Dermis microvascular lymphatic vessel endothelial cell (primary cell): ENCODE measurements at regions not wholly inside any gene's neighbourhood (a gene's known extent, or its start where the extent isn't known, plus 50 kb on each side); places are given as distances from the start of the nearest gene placed in this dataset.
"Not testable (repeated sequence)": the region's sequence is repeated elsewhere in the genome, so short reads cannot be mapped to it uniquely, and the experiment has no call there.

ENCODE experiments used
- DNase-seq, 2 donors: peaks; one replicate each; pipeline versions ENCODE4 v3.0.0 to v3.0.0-alpha.2; 2010; ENCODE audit warnings: low read depth in 2 of 2

- DNase-seq: no peak
These were observed 107.9 kb upstream of the GBE1 start for GRCh38 chr3:81869382-81869781.

GRCh38 chr3:81868597-81868996, 107.2 kb upstream of the GBE1 start:
- DNase-seq: no peak

GRCh38 chr3:81867875-81868274, 106.4 kb upstream of the GBE1 start:
- no peak for DNase-seq

- DNase-seq: not testable (repeated sequence)
These were observed 103.7 kb upstream of the GBE1 start for GRCh38 chr3:81865164-81865563.

GRCh38 chr3:81864272-81864671, 102.8 kb upstream of the GBE1 start:
- DNase-seq: no peak

GRCh38 chr3:81863756-81864155, 102.3 kb upstream of the GBE1 start:
- peak in 1 of 2 donors; percentile 52 for DNase-seq

GRCh38 chr3:81861593-81861992, 100.1 kb upstream of the GBE1 start:
- no peak for DNase-seq

- DNase-seq: no peak
These were observed 98.1 kb upstream of the GBE1 start for GRCh38 chr3:81859524-81859923.

GRCh38 chr3:81853431-81853830, 92.0 kb upstream of the GBE1 start:
- DNase-seq: no peak

- DNase-seq: no peak
These were observed 89.7 kb upstream of the GBE1 start for GRCh38 chr3:81851176-81851575.

- DNase-seq: no peak
These were observed 85.5 kb upstream of the GBE1 start for GRCh38 chr3:81846988-81847387.

- no peak for DNase-seq
These were observed 80.1 kb upstream of the GBE1 start for GRCh38 chr3:81841540-81841939.

- peak in 1 of 2 donors; percentile 6 for DNase-seq
These were observed 78.2 kb upstream of the GBE1 start for GRCh38 chr3:81839504-81840094.

GRCh38 chr3:81838457-81838856, 77.0 kb upstream of the GBE1 start:
- no peak for DNase-seq

GRCh38 chr3:81837071-81837593, 75.7 kb upstream of the GBE1 start:
- DNase-seq: no peak

- DNase-seq: no peak
These were observed 68.5 kb upstream of the GBE1 start for GRCh38 chr3:81829937-81830336.

- DNase-seq: not testable (repeated sequence)
These were observed 67.8 kb upstream of the GBE1 start for GRCh38 chr3:81829272-81829671.

GRCh38 chr3:81823882-81824395, 62.5 kb upstream of the GBE1 start:
- DNase-seq: no peak

GRCh38 chr3:81823086-81823485, 61.6 kb upstream of the GBE1 start:
- no peak for DNase-seq

GRCh38 chr3:81816473-81817250, 55.2 kb upstream of the GBE1 start:
- peak in 1 of 2 donors; percentile 12 for DNase-seq

- not testable (repeated sequence) for DNase-seq
These were observed 50.7 kb upstream of the GBE1 start for GRCh38 chr3:81812098-81812497.
